Psoas muscle (tissue), 7 donors: ENCODE measurements at regions not wholly inside any gene's neighbourhood (a gene's known extent, or its start where the extent isn't known, plus 50 kb on each side); places are given as distances from the start of the nearest gene placed in this dataset.

Source experiments
- ATAC-seq, 4 donors: fragments of 200-7000 bp; cut with Tn5 transposase; one replicate each; pipeline ENCODE4 v1.9.1; 2020; ENCODE audit warnings: moderate library complexity in 3 of 4, mild to moderate bottlenecking in 2 of 4
- DNase-seq, 2 donors: peaks; one replicate each; pipeline ENCODE4 v3.0.0-alpha.2; 2020
- H3K27ac ChIP-seq: fragments of 200-600 bp; one replicate; pipeline ENCODE4 v1.8.0; 2022
- H3K27me3 ChIP-seq, 3 donors: fragments of 200-600 bp in 1 of 3; one replicate each; pipeline versions ENCODE4 v1.6.1 to v1.8.0; 2013 to 2022; ENCODE audit warnings: low read length in 2 of 3, mild to moderate bottlenecking in 2 of 3, moderate library complexity in 1 of 3; ENCODE audit not compliant: insufficient read depth in 3 of 3
- H3K36me3 ChIP-seq, 2 donors: fragments of 200-600 bp in 1 of 2; one replicate each; pipeline versions ENCODE4 v1.6.1 to v1.8.0; 2013 to 2022; ENCODE audit warnings: low read depth in 1 of 2, mild to moderate bottlenecking in 1 of 2, moderate library complexity in 1 of 2; ENCODE audit not compliant: insufficient read depth in 1 of 2
- H3K4me1 ChIP-seq: fragments of 200-600 bp; one replicate; pipeline ENCODE4 v1.8.0; 2022
- H3K4me3 ChIP-seq: fragments of 200-600 bp; one replicate; pipeline ENCODE4 v1.8.0; 2022; ENCODE audit warnings: mild to moderate bottlenecking
- H3K9me3 ChIP-seq: fragments of 200-600 bp; one replicate; pipeline ENCODE4 v1.8.0; 2022
- CTCF ChIP-seq: fragments of 200-600 bp; IDR thresholded peaks from one replicate; pipeline ENCODE4 v1.8.0; 2022; ENCODE audit warnings: antibody characterized with exemption
- WGBS, 3 donors: extraction: QIAGEN DNeasy Blood & Tissue Kit; methylation state at CpG; one replicate each; pipeline versions ENCODE4 v1.1.6 to v1.1.7; 2013; 5-methylcytosine and 5-hydroxymethylcytosine counted together
- intact Hi-C, 2 donors: fragments of 100-400 bp; cut with DNase I; formaldehyde crosslinking; loops; one replicate each; pipeline versions ENCODE4 v1.11.0 to v1.14.2; 2022
- donor health status: healthy with polysubstance abuse.
- donor health status: DM: no; HTN: no; CAD: no; lungs with moderate emphysema.
- donor health status: Bipolar disorder and iron deficiency.
- donor health status: healthy.
- donor health status: DM: yes; HTN: yes; CAD: no.
- donor health status: DM: no; HTN: no; CAD: no.
- donor health status: DM: yes; HTN: yes; CAD: no.

GRCh38 chr14:38960946-38961531, 142.0 kb downstream of the SEC23A start:
- 37 to 62% (median 49%) methylated on average over 1 of the region's 1 CpG for WGBS, 3 donors
- Histone ChIP-seq H3K27ac (no peak overlapping the region), H3K4me1 (no peaks in the 10 kb centered on the region), H3K4me3 (no peak overlapping the region), H3K27me3 (no peaks in the 10 kb centered on the region), H3K36me3 (no peaks in the 10 kb centered on the region), H3K9me3 (no peaks in the 10 kb centered on the region)
- TF ChIP-seq CTCF = no peak
- DNase-seq (no peak), ATAC-seq (no peak)
- intact Hi-C loops = no loop called here

GRCh38 chr14:38959021-38959420, 144.0 kb downstream of the SEC23A start:
- intact Hi-C loops = no loop called here
- Histone ChIP-seq H3K4me3 (no peak overlapping the region), H3K27me3 (no peaks in the 10 kb centered on the region), H3K9me3 (no peaks in the 10 kb centered on the region), H3K27ac (no peak overlapping the region), H3K4me1 (no peaks in the 10 kb centered on the region), H3K36me3 (no peaks in the 10 kb centered on the region)
- DNase-seq = no peak
- ATAC-seq = peak in 2 of 4 donors; percentile 15 to 30
- TF ChIP-seq CTCF = no peak
- 17 to 38% (median 24%) methylated on average over 3 of the region's 3 CpGs for WGBS, 3 donors

GRCh38 chr14:38958589-38958988, 144.4 kb downstream of the SEC23A start:
- no peaks in the 10 kb centered on the region for H3K4me1 ChIP-seq
- intact Hi-C loops = no loop called here
- no peak for DNase-seq
- H3K27me3 ChIP-seq = no peaks in the 10 kb centered on the region
- H3K27ac ChIP-seq = no peak overlapping the region
- no peak for TF ChIP-seq CTCF
- H3K36me3 ChIP-seq = no peaks in the 10 kb centered on the region
- 76 to 82% (median 76%) methylated on average over 3 of the region's 3 CpGs for WGBS, 3 donors
- ATAC-seq = no peak
- no peaks in the 10 kb centered on the region for H3K9me3 ChIP-seq
- no peak overlapping the region for H3K4me3 ChIP-seq

- Histone ChIP-seq H3K4me3 (no peak overlapping the region), H3K27me3 (no peaks in the 10 kb centered on the region), H3K4me1 (no peaks in the 10 kb centered on the region), H3K27ac (no peak overlapping the region), H3K36me3 (no peaks in the 10 kb centered on the region), H3K9me3 (no peaks in the 10 kb centered on the region)
- intact Hi-C loops = no loop called here
- 13 to 29% (median 16%) methylated on average over 1 of the region's 1 CpG for WGBS, 3 donors
- no peak for TF ChIP-seq CTCF
- no peak for DNase-seq
- no peak for ATAC-seq
Observed at GRCh38 chr14:38951451-38951850, 151.6 kb downstream of the SEC23A start.

GRCh38 chr14:38950676-38951075, 152.4 kb downstream of the SEC23A start:
- 71 to 74% (median 73%) methylated on average over 4 of the region's 4 CpGs for WGBS, 3 donors
- no peak for ATAC-seq
- intact Hi-C loops = no loop called here
- H3K36me3 ChIP-seq = no peaks in the 10 kb centered on the region
- TF ChIP-seq CTCF = no peak
- H3K4me1 ChIP-seq = no peaks in the 10 kb centered on the region
- no peak overlapping the region for H3K4me3 ChIP-seq
- DNase-seq = no peak
- no peaks in the 10 kb centered on the region for H3K9me3 ChIP-seq
- no peaks in the 10 kb centered on the region for H3K27me3 ChIP-seq
- H3K27ac ChIP-seq = no peak overlapping the region
